Activated CD4-positive, alpha-beta T cell treated with anti-CD3 and anti-CD28 coated beads for 48 hours (primary cell): ENCODE measurements at regions not wholly inside any gene's neighbourhood (a gene's known extent, or its start where the extent isn't known, plus 50 kb on each side); places are given as distances from the start of the nearest gene placed in this dataset.
"Not testable (repeated sequence)": the region's sequence is repeated elsewhere in the genome, so short reads cannot be mapped to it uniquely, and the experiment has no call there.

Experiments
- DNase-seq: peaks from one replicate; pipeline ENCODE4 v3.0.0-alpha.2; 2020

- no peak for DNase-seq
Observed at GRCh38 chr14:84262932-84263331, 1267.0 kb upstream of the FLRT2 start.

GRCh38 chr14:84272290-84272721 is 1257.6 kb upstream of the FLRT2 start:
- no peak for DNase-seq

- DNase-seq: no peak
Observed at GRCh38 chr14:84273181-84273580, 1256.8 kb upstream of the FLRT2 start.

- no peak for DNase-seq
Observed at GRCh38 chr14:84282618-84283017, 1247.3 kb upstream of the FLRT2 start.

GRCh38 chr14:84288781-84289180 is 1241.2 kb upstream of the FLRT2 start:
- DNase-seq: no peak

- DNase-seq: no peak
Observed at GRCh38 chr14:84298663-84299195, 1231.2 kb upstream of the FLRT2 start.

- DNase-seq: no peak
Observed at GRCh38 chr14:84303140-84303539, 1226.8 kb upstream of the FLRT2 start.

GRCh38 chr14:84312551-84312950 is 1217.4 kb upstream of the FLRT2 start:
- no peak for DNase-seq

GRCh38 chr14:84323450-84323849 is 1206.5 kb upstream of the FLRT2 start:
- DNase-seq: no peak

- DNase-seq: no peak
Observed at GRCh38 chr14:84323978-84324377, 1206.0 kb upstream of the FLRT2 start.

- no peak for DNase-seq
Observed at GRCh38 chr14:84336433-84336832, 1193.5 kb upstream of the FLRT2 start.

- no peak for DNase-seq
Observed at GRCh38 chr14:84340938-84341337, 1189.0 kb upstream of the FLRT2 start.

- not testable (repeated sequence) for DNase-seq
Observed at GRCh38 chr14:84341867-84342266, 1188.1 kb upstream of the FLRT2 start.

GRCh38 chr14:84343656-84344055 is 1186.3 kb upstream of the FLRT2 start:
- no peak for DNase-seq

- no peak for DNase-seq
Observed at GRCh38 chr14:84351646-84352045, 1178.3 kb upstream of the FLRT2 start.

- DNase-seq: no peak
Observed at GRCh38 chr14:84361476-84361875, 1168.5 kb upstream of the FLRT2 start.

- no peak for DNase-seq
Observed at GRCh38 chr14:84375235-84375634, 1154.7 kb upstream of the FLRT2 start.

- DNase-seq: no peak
Observed at GRCh38 chr14:84390010-84390409, 1139.9 kb upstream of the FLRT2 start.

- DNase-seq: no peak
Observed at GRCh38 chr14:84397631-84398030, 1132.3 kb upstream of the FLRT2 start.

- DNase-seq: no peak
Observed at GRCh38 chr14:84399296-84399910, 1130.5 kb upstream of the FLRT2 start.

- no peak for DNase-seq
Observed at GRCh38 chr14:84401631-84402030, 1128.3 kb upstream of the FLRT2 start.

GRCh38 chr14:84403585-84403984 is 1126.4 kb upstream of the FLRT2 start:
- DNase-seq: no peak

GRCh38 chr14:84404246-84404645 is 1125.7 kb upstream of the FLRT2 start:
- DNase-seq: no peak

GRCh38 chr14:84409435-84409834 is 1120.5 kb upstream of the FLRT2 start:
- DNase-seq: no peak

- no peak for DNase-seq
Observed at GRCh38 chr14:84410344-84410743, 1119.6 kb upstream of the FLRT2 start.
